SK-N-SH treated with all-trans-retinoic acid at 6 μM for 48 hours (cell line): ENCODE measurements at regions not wholly inside any gene's neighbourhood (a gene's known extent, or its start where the extent isn't known, plus 50 kb on each side); places are given as distances from the start of the nearest gene placed in this dataset.

Experiments
- ATAC-seq: fragments of 200-7000 bp; cut with Tn5 transposase; 3 replicates; pipeline ENCODE4 v1.9.1; 2020; ENCODE audit warnings: mild to moderate bottlenecking, moderate library complexity
- ARNTL ChIP-seq: fragments of 450-650 bp; formaldehyde crosslinking; IDR thresholded peaks from 2 replicates; pipeline ENCODE4 v1.5.0; 2020; ENCODE audit warnings: low read depth, mild to moderate bottlenecking, moderate library complexity, borderline replicate concordance
- BACH2 ChIP-seq: fragments of 250-450 bp; sonication (Bioruptor Pico); IDR thresholded peaks from 2 replicates; pipeline ENCODE4 v1.9.0; 2021; ENCODE audit warnings: mild to moderate bottlenecking, borderline replicate concordance
- CREB5 ChIP-seq: fragments of 250-450 bp; sonication (Bioruptor Pico); IDR thresholded peaks from 2 replicates; pipeline ENCODE4 v1.5.1; 2020; ENCODE audit warnings: low read depth, mild to moderate bottlenecking, moderate library complexity
- CSDC2 ChIP-seq: fragments of 250-450 bp; sonication (Bioruptor Pico); IDR thresholded peaks from 2 replicates; pipeline ENCODE4 v1.5.0; 2020; ENCODE audit warnings: mild to moderate bottlenecking, moderate library complexity
- CSRNP3 ChIP-seq: fragments of 250-450 bp; sonication (Bioruptor Pico); IDR thresholded peaks from 2 replicates; pipeline ENCODE4 v1.5.1; 2021; ENCODE audit warnings: mild to moderate bottlenecking, moderate library complexity
- GLIS3 ChIP-seq: fragments of 250-450 bp; sonication (Bioruptor Pico); IDR thresholded peaks from 2 replicates; pipeline ENCODE4 v1.5.0; 2020; ENCODE audit warnings: mild to moderate bottlenecking, moderate library complexity
- ISL1 ChIP-seq: fragments of 250-450 bp; sonication (Bioruptor Pico); IDR thresholded peaks from 2 replicates; pipeline ENCODE4 v2.1.2; 2022; ENCODE audit warnings: mild to moderate bottlenecking, moderate library complexity
- OSR1 ChIP-seq: fragments of 250-450 bp; sonication (Bioruptor Pico); IDR thresholded peaks from 2 replicates; pipeline ENCODE4 v1.8.0; 2022; ENCODE audit warnings: moderate library complexity, mild to moderate bottlenecking, inconsistent platforms
- PATZ1 ChIP-seq: fragments of 250-450 bp; sonication (Bioruptor Pico); IDR thresholded peaks from 2 replicates; pipeline ENCODE4 v1.8.0; 2020; ENCODE audit warnings: mild to moderate bottlenecking, moderate library complexity, borderline replicate concordance
- POU6F1 ChIP-seq: fragments of 250-450 bp; sonication (Bioruptor Pico); IDR thresholded peaks from 2 replicates; pipeline ENCODE4 v1.8.0; 2021; ENCODE audit warnings: low read depth, mild to moderate bottlenecking, moderate library complexity, borderline replicate concordance
- RARB ChIP-seq: fragments of 250-450 bp; sonication (Bioruptor Pico); IDR thresholded peaks from 2 replicates; pipeline ENCODE4 v1.8.0; 2021; ENCODE audit warnings: mild to moderate bottlenecking, moderate library complexity
- SNAI2 ChIP-seq: fragments of 250-450 bp; sonication (Bioruptor Pico); IDR thresholded peaks from 2 replicates; pipeline ENCODE4 v1.5.0; 2020; ENCODE audit warnings: mild to moderate bottlenecking, moderate library complexity
- TCF4 ChIP-seq: fragments of 250-450 bp; sonication (Bioruptor Pico); IDR thresholded peaks from 2 replicates; pipeline ENCODE4 v1.8.0; 2021; ENCODE audit warnings: mild to moderate bottlenecking, moderate library complexity, borderline replicate concordance
- TOX ChIP-seq: fragments of 250-450 bp; sonication (Bioruptor Pico); IDR thresholded peaks from 2 replicates; pipeline ENCODE4 v1.8.0; 2021; ENCODE audit warnings: mild to moderate bottlenecking, moderate library complexity, borderline replicate concordance
- TSHZ2 ChIP-seq: fragments of 250-450 bp; sonication (Bioruptor Pico); IDR thresholded peaks from 2 replicates; pipeline ENCODE4 v1.5.0; 2020; ENCODE audit warnings: mild to moderate bottlenecking, moderate library complexity
- ZC3H10 ChIP-seq: fragments of 250-450 bp; sonication (Bioruptor Pico); IDR thresholded peaks from 2 replicates; pipeline ENCODE4 v1.5.1; 2021; ENCODE audit warnings: mild to moderate bottlenecking, moderate library complexity
- ZFP3 ChIP-seq: fragments of 250-450 bp; sonication (Bioruptor Pico); IDR thresholded peaks from 2 replicates; pipeline ENCODE4 v1.5.0; 2020; ENCODE audit warnings: mild to moderate bottlenecking, moderate library complexity
- ZFP30 ChIP-seq: fragments of 450-650 bp; formaldehyde crosslinking; IDR thresholded peaks from 2 replicates; pipeline ENCODE4 v1.5.0; 2022; ENCODE audit warnings: mild to moderate bottlenecking, moderate library complexity
- ZNF565 ChIP-seq: fragments of 450-650 bp; formaldehyde crosslinking; conservative IDR thresholded peaks from 2 replicates; pipeline ENCODE4 v1.5.0; 2020; ENCODE audit warnings: low read depth, mild to moderate bottlenecking, moderate library complexity
- ZNF70 ChIP-seq: fragments of 450-650 bp; formaldehyde crosslinking; IDR thresholded peaks from 2 replicates; pipeline ENCODE4 v1.5.0; 2020; ENCODE audit warnings: mild to moderate bottlenecking, moderate library complexity
- ZNF8 ChIP-seq: fragments of 450-650 bp; formaldehyde crosslinking; IDR thresholded peaks from 2 replicates; pipeline ENCODE4 v1.5.0; 2020; ENCODE audit warnings: mild to moderate bottlenecking, moderate library complexity

- ATAC-seq: no peak
- TF ChIP-seq ZFP3 (CRISPR knock-in tag): no peak
- TF ChIP-seq, all 23 proteins: peak for 0
Observed at GRCh38 chr6:8195040-8195713, 92.8 kb upstream of the EEF1E1 start.

GRCh38 chr6:8194490-8194889 lies 92.1 kb upstream of the EEF1E1 start:
- no peak for ATAC-seq
- no peak for TF ChIP-seq ZNF565 (CRISPR knock-in tag)
- no peak for TF ChIP-seq CSDC2
- no peak for TF ChIP-seq ZNF8
- TF ChIP-seq CREB5 (CRISPR knock-in tag): no peak
- TF ChIP-seq ARNTL: no peak
- TF ChIP-seq RARB (CRISPR knock-in tag): no peak
- TF ChIP-seq TOX (CRISPR knock-in tag): no peak

GRCh38 chr6:8193541-8193940 lies 91.2 kb upstream of the EEF1E1 start:
- ATAC-seq: no peak
- TF ChIP-seq OSR1 (no peak), ISL1 (CRISPR knock-in tag) (peak; percentile 10; the same call in 1 of the 2 replicates), CSDC2 (no peak), ZNF70 (CRISPR knock-in tag) (peak; percentile 89)

- TF ChIP-seq ZFP30 (CRISPR knock-in tag) (no peak), RARB (CRISPR knock-in tag) (no peak), BACH2 (CRISPR knock-in tag) (no peak), POU6F1 (no peak), TSHZ2 (CRISPR knock-in tag) (no peak), OSR1 (no peak), CSDC2 (no peak), ARNTL (no peak), SNAI2 (no peak)
- ATAC-seq: no peak
Observed at GRCh38 chr6:8192597-8192996, 90.2 kb upstream of the EEF1E1 start.

- no peak for ATAC-seq
- TF ChIP-seq ZC3H10 (CRISPR knock-in tag): no peak
Observed at GRCh38 chr6:8192067-8192466, 89.7 kb upstream of the EEF1E1 start.

GRCh38 chr6:8191629-8192028 lies 89.3 kb upstream of the EEF1E1 start:
- no peak for ATAC-seq
- TF ChIP-seq PATZ1 (CRISPR knock-in tag) (no peak), POU6F1 (no peak), ZNF565 (CRISPR knock-in tag) (no peak), GLIS3 (CRISPR knock-in tag) (no peak), TOX (CRISPR knock-in tag) (no peak), RARB (CRISPR knock-in tag) (no peak), BACH2 (CRISPR knock-in tag) (no peak), ZFP3 (CRISPR knock-in tag) (no peak), ZNF70 (CRISPR knock-in tag) (no peak), ARNTL (no peak), TCF4 (no peak), ZFP30 (CRISPR knock-in tag) (no peak), ISL1 (CRISPR knock-in tag) (no peak), CSRNP3 (CRISPR knock-in tag) (no peak), ZNF8 (no peak), ZC3H10 (CRISPR knock-in tag) (no peak)
